ENCODE measurements at regions not wholly inside any gene's neighbourhood (a gene's known extent, or its start where the extent isn't known, plus 50 kb on each side); places are given as distances from the start of the nearest gene placed in this dataset.

GRCh38 chr14:98082833-98083232 lies 1189.2 kb downstream of the BCL11B start:
- Mint-ChIP-seq H3K36me3 (no peaks in the 10 kb centered on the region), H3K27ac (no peak overlapping the region), H3K4me3 (no peak overlapping the region)

GRCh38 chr14:98085751-98086150 lies 1186.2 kb downstream of the BCL11B start:
- H3K36me3 ChIP-seq (ENCODE audit: control insufficient read depth in 2 of 2, extremely low read depth in 1 of 2, insufficient read depth in 1 of 2, low read length in 1 of 2): no peaks in the 10 kb centered on the region
- H3K4me1 ChIP-seq (ENCODE audit: control insufficient read depth in 1 of 2, extremely low read depth in 1 of 2, insufficient read depth in 2 of 2, low read length in 2 of 2): no peaks in the 10 kb centered on the region
- no peaks in the 10 kb centered on the region for H3K9me3 Mint-ChIP-seq
- DNase-seq (no peak), ATAC-seq (replicated peaks in 1 of 4) (no peak)
- ChIA-PET POLR2A (interaction anchor here in 1 of 2 donors (0.7 kb wide), 2 partner anchors 9 to 771 kb away, joined by 4 to 10 read pairs; no protein-coding TSS in a partner anchor), CTCF (interaction anchor here in 1 of 2 donors (0.7 kb wide), 1 partner anchor 52 kb away, joined by 5 read pairs; no protein-coding TSS in a partner anchor)
- H3K27me3 Mint-ChIP-seq: no peaks in the 10 kb centered on the region
- no peak overlapping the region for H3K27ac ChIP-seq (ENCODE audit: low read length)
- WGBS (ENCODE audit: insufficient coverage): no CpG with 5 or more reads among the region's 1 CpG
- no peaks in the 10 kb centered on the region for H3K36me3 Mint-ChIP-seq
- no peak overlapping the region for H3K4me3 ChIP-seq (ENCODE audit: control insufficient read depth in 1 of 2, extremely low read depth in 1 of 2, low read length in 1 of 2)
- peaks cover 1 to 5% (median 4%) of the 10 kb centered on the region in 3 donors for H3K4me1 Mint-ChIP-seq
- H3K27me3 ChIP-seq (replicated peaks in 1 of 2; ENCODE audit: control insufficient read depth in 2 of 2, extremely low read depth in 1 of 2, insufficient read depth in 2 of 2, low read length in 1 of 2): no peaks in the 10 kb centered on the region
- no peak overlapping the region for H3K4me3 Mint-ChIP-seq
- no peaks in the 10 kb centered on the region for H3K9me3 ChIP-seq
- no peak overlapping the region for H3K27ac Mint-ChIP-seq

More at GRCh38 chr14:98082833-98083232, 1189.2 kb downstream of the BCL11B start:
- H3K36me3 ChIP-seq (ENCODE audit: control insufficient read depth in 2 of 2, extremely low read depth in 1 of 2, insufficient read depth in 1 of 2, low read length in 1 of 2): no peaks in the 10 kb centered on the region
- no peaks in the 10 kb centered on the region for H3K9me3 ChIP-seq
- Mint-ChIP-seq H3K4me1 (peaks cover 5 to 11% (median 10%) of the 10 kb centered on the region in 3 donors), H3K27me3 (no peaks in the 10 kb centered on the region), H3K9me3 (no peaks in the 10 kb centered on the region)
- H3K27me3 ChIP-seq (replicated peaks in 1 of 2; ENCODE audit: control insufficient read depth in 2 of 2, extremely low read depth in 1 of 2, insufficient read depth in 2 of 2, low read length in 1 of 2): no peaks in the 10 kb centered on the region
- CTCF ChIA-PET: no interaction called here
- no peak overlapping the region for H3K27ac ChIP-seq (ENCODE audit: low read length)
- H3K4me3 ChIP-seq (ENCODE audit: control insufficient read depth in 1 of 2, extremely low read depth in 1 of 2, low read length in 1 of 2): no peak overlapping the region
- H3K4me1 ChIP-seq (ENCODE audit: control insufficient read depth in 1 of 2, extremely low read depth in 1 of 2, insufficient read depth in 2 of 2, low read length in 2 of 2): peaks cover 0 to 3% of the 10 kb centered on the region in 2 experiments
- DNase-seq (no peak), ATAC-seq (replicated peaks in 1 of 4) (no peak)
- POLR2A ChIA-PET: interaction anchor here in 1 of 2 donors (0.6 kb wide), 1 partner anchor 621 kb away, joined by 6 read pairs; no protein-coding TSS in a partner anchor
- WGBS (ENCODE audit: insufficient coverage): no CpG with 5 or more reads among the region's 1 CpG

GRCh38 chr14:98093111-98093510 lies 1178.9 kb downstream of the BCL11B start:
- H3K9me3 Mint-ChIP-seq: no peaks in the 10 kb centered on the region
- no peaks in the 10 kb centered on the region for H3K27me3 Mint-ChIP-seq
- WGBS (ENCODE audit: insufficient coverage): 81% methylated on average over 2 of the region's 2 CpGs
- peaks cover 0 to 15% (median 0%) of the 10 kb centered on the region in 3 donors for H3K4me1 Mint-ChIP-seq
- H3K27ac Mint-ChIP-seq: no peak overlapping the region
- Histone ChIP-seq H3K4me1 (ENCODE audit: control insufficient read depth in 1 of 2, extremely low read depth in 1 of 2, insufficient read depth in 2 of 2, low read length in 2 of 2) (no peaks in the 10 kb centered on the region), H3K27ac (ENCODE audit: low read length) (no peak overlapping the region), H3K27me3 (replicated peaks in 1 of 2; ENCODE audit: control insufficient read depth in 2 of 2, extremely low read depth in 1 of 2, insufficient read depth in 2 of 2, low read length in 1 of 2) (no peaks in the 10 kb centered on the region), H3K9me3 (no peaks in the 10 kb centered on the region), H3K4me3 (ENCODE audit: control insufficient read depth in 1 of 2, extremely low read depth in 1 of 2, low read length in 1 of 2) (no peak overlapping the region), H3K36me3 (ENCODE audit: control insufficient read depth in 2 of 2, extremely low read depth in 1 of 2, insufficient read depth in 1 of 2, low read length in 1 of 2) (no peaks in the 10 kb centered on the region)
- H3K4me3 Mint-ChIP-seq: no peak overlapping the region
- POLR2A ChIA-PET: interaction anchor here in 1 of 2 donors (0.5 kb wide), 1 partner anchor 399 kb away, joined by 3 read pairs; no protein-coding TSS in a partner anchor
- CTCF ChIA-PET: no interaction called here
- ATAC-seq (replicated peaks in 1 of 4): no peak
- no peak for DNase-seq
- H3K36me3 Mint-ChIP-seq: no peaks in the 10 kb centered on the region

DNA sequence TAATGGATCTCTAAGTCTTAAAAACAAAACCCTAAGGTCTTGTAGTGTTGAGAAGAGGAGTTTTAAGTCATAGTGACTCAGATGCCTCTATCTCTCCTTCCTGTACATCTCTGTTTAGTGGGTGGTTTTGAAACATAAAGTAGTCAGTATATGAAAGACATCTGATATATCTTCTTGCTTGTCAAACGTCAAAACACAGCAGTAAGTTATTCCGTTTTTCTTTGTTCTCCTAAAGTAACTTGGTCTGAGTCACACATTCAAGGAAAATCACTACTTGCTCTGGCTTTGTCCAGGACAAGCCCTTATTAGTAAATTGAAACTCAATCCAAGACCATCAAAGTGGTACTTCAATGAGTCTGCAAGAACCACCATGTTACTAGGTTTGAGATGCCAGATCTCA lies 1172.5 kb downstream of the BCL11B start:
- ChIA-PET POLR2A (no interaction called here), CTCF (no interaction called here)
- Mint-ChIP-seq H3K4me3 (peak overlapping the region in 1 of 3 donors; percentile 14), H3K27ac (peak overlapping the region; percentile 34 to 72), H3K27me3 (no peaks in the 10 kb centered on the region), H3K4me1 (peaks cover 27 to 46% (median 38%) of the 10 kb centered on the region in 3 donors), H3K36me3 (no peaks in the 10 kb centered on the region), H3K9me3 (peaks cover 0 to 6% (median 0%) of the 10 kb centered on the region in 3 donors)
- peaks cover 2% of the 10 kb centered on the region for H3K9me3 ChIP-seq
- H3K4me3 ChIP-seq (ENCODE audit: control insufficient read depth in 1 of 2, extremely low read depth in 1 of 2, low read length in 1 of 2): no peak overlapping the region
- no peak for DNase-seq
- no peak overlapping the region for H3K27ac ChIP-seq (ENCODE audit: low read length)
- peaks cover 4 to 7% of the 10 kb centered on the region in 2 experiments for H3K4me1 ChIP-seq (ENCODE audit: control insufficient read depth in 1 of 2, extremely low read depth in 1 of 2, insufficient read depth in 2 of 2, low read length in 2 of 2)
- H3K36me3 ChIP-seq (ENCODE audit: control insufficient read depth in 2 of 2, extremely low read depth in 1 of 2, insufficient read depth in 1 of 2, low read length in 1 of 2): no peaks in the 10 kb centered on the region
- peak in 2 of 4 experiments; percentile 67 to 74 for ATAC-seq (replicated peaks in 1 of 4)
- WGBS (ENCODE audit: insufficient coverage): no CpG with 5 or more reads among the region's 2 CpGs
- no peaks in the 10 kb centered on the region for H3K27me3 ChIP-seq (replicated peaks in 1 of 2; ENCODE audit: control insufficient read depth in 2 of 2, extremely low read depth in 1 of 2, insufficient read depth in 2 of 2, low read length in 1 of 2)

DNA sequence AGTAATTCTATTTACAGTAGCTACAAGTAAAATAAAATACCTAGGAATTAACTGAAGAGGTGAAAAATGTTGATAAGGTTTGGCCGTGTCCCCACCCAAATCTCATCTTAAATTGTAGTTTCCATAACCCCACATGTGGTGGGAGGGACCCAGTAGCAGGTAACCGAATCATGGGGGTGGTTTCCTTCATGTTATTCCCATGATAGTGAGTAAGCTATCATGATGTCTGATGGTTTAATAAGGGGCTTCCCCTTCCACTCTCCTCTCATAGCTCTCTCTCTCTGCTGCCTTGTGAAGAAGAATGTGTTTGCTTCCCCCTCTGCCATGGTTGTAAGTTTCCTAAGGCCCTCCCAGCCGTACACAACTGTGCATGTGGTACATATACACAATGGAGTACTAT lies 1170.7 kb downstream of the BCL11B start:
- no peak overlapping the region for H3K27ac ChIP-seq (ENCODE audit: low read length)
- H3K4me3 ChIP-seq (ENCODE audit: control insufficient read depth in 1 of 2, extremely low read depth in 1 of 2, low read length in 1 of 2): no peak overlapping the region
- no CpG with 5 or more reads among the region's 3 CpGs for WGBS (ENCODE audit: insufficient coverage)
- H3K27me3 ChIP-seq (replicated peaks in 1 of 2; ENCODE audit: control insufficient read depth in 2 of 2, extremely low read depth in 1 of 2, insufficient read depth in 2 of 2, low read length in 1 of 2): no peaks in the 10 kb centered on the region
- H3K27ac Mint-ChIP-seq: no peak overlapping the region
- peaks cover 27 to 45% (median 38%) of the 10 kb centered on the region in 3 donors for H3K4me1 Mint-ChIP-seq
- H3K4me3 Mint-ChIP-seq: no peak overlapping the region
- ChIA-PET CTCF (no interaction called here), POLR2A (interaction anchor here in 1 of 2 donors (0.6 to 0.7 kb wide), 4 partner anchors 12 to 672 kb away, joined by 3 to 5 read pairs (median 3); no protein-coding TSS in a partner anchor)
- peaks cover 0 to 6% (median 0%) of the 10 kb centered on the region in 3 donors for H3K9me3 Mint-ChIP-seq
- H3K36me3 ChIP-seq (ENCODE audit: control insufficient read depth in 2 of 2, extremely low read depth in 1 of 2, insufficient read depth in 1 of 2, low read length in 1 of 2): no peaks in the 10 kb centered on the region
- ATAC-seq (replicated peaks in 1 of 4) (no peak), DNase-seq (no peak)
- peaks cover 2% of the 10 kb centered on the region for H3K9me3 ChIP-seq
- H3K27me3 Mint-ChIP-seq: no peaks in the 10 kb centered on the region
- no peaks in the 10 kb centered on the region for H3K36me3 Mint-ChIP-seq
- H3K4me1 ChIP-seq (ENCODE audit: control insufficient read depth in 1 of 2, extremely low read depth in 1 of 2, insufficient read depth in 2 of 2, low read length in 2 of 2): peaks cover 4 to 7% of the 10 kb centered on the region in 2 experiments

DNA sequence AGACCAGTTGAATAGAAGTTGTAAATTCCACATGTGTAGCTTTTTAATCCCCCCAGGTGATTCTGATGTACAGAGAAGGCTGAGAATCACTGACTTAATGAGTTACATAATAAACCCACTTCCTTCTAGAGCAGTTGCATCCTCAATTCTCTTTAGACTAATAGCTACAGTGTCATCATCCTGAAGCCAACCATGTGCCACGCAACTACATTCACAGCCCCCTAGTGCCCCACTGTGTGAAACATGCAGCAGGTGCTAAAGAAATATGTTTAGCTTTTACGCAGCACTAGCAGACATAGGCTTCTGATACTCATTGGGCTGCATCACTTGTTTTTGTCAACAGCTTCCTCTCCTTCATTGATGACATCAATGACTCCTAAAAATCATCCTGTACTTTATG lies 1168.3 kb downstream of the BCL11B start:
- Mint-ChIP-seq H3K4me1 (peaks cover 24 to 40% (median 40%) of the 10 kb centered on the region in 3 donors), H3K27me3 (no peaks in the 10 kb centered on the region), H3K9me3 (peaks cover 0 to 3% (median 0%) of the 10 kb centered on the region in 3 donors), H3K27ac (peak overlapping the region in 1 of 2 donors; percentile 42), H3K36me3 (no peaks in the 10 kb centered on the region), H3K4me3 (no peak overlapping the region)
- no peaks in the 10 kb centered on the region for H3K36me3 ChIP-seq (ENCODE audit: control insufficient read depth in 2 of 2, extremely low read depth in 1 of 2, insufficient read depth in 1 of 2, low read length in 1 of 2)
- no peak overlapping the region for H3K27ac ChIP-seq (ENCODE audit: low read length)
- H3K4me1 ChIP-seq (ENCODE audit: control insufficient read depth in 1 of 2, extremely low read depth in 1 of 2, insufficient read depth in 2 of 2, low read length in 2 of 2): peaks cover 4 to 7% of the 10 kb centered on the region in 2 experiments
- CTCF ChIA-PET: interaction anchor here (0.5 to 0.6 kb wide), 3 partner anchors 564 to 1158 kb away, joined by 3 to 4 read pairs (median 3); no protein-coding TSS in a partner anchor
- H3K4me3 ChIP-seq (ENCODE audit: control insufficient read depth in 1 of 2, extremely low read depth in 1 of 2, low read length in 1 of 2): no peak overlapping the region
- WGBS (ENCODE audit: insufficient coverage): 80% methylated on average over 2 of the region's 2 CpGs
- POLR2A ChIA-PET: interaction anchor here in 1 of 2 donors (0.5 kb wide), 1 partner anchor 1165 kb away, joined by 5 read pairs; no protein-coding TSS in a partner anchor
- H3K9me3 ChIP-seq: peaks cover 2% of the 10 kb centered on the region
- ATAC-seq (replicated peaks in 1 of 4) (peak; percentile 52 to 98 (median 76)), DNase-seq (peak in 32 of 35 experiments; percentile 12 to 79 (median 52))
- no peaks in the 10 kb centered on the region for H3K27me3 ChIP-seq (replicated peaks in 1 of 2; ENCODE audit: control insufficient read depth in 2 of 2, extremely low read depth in 1 of 2, insufficient read depth in 2 of 2, low read length in 1 of 2)
